ENCODE measurements at regions not wholly inside any gene's neighbourhood (a gene's known extent, or its start where the extent isn't known, plus 50 kb on each side); places are given as distances from the start of the nearest gene placed in this dataset.

GRCh38 chr13:59178344-59178743, 985.4 kb downstream of the DIAPH3 start:
- DNase-seq: no peak

- no peak for DNase-seq
Measured at GRCh38 chr13:59182241-59182640, 981.5 kb downstream of the DIAPH3 start.

GRCh38 chr13:59197397-59197796, 966.3 kb downstream of the DIAPH3 start:
- no peak for DNase-seq

GRCh38 chr13:59201841-59202240, 961.9 kb downstream of the DIAPH3 start:
- peak; percentile 63 for DNase-seq

DNA sequence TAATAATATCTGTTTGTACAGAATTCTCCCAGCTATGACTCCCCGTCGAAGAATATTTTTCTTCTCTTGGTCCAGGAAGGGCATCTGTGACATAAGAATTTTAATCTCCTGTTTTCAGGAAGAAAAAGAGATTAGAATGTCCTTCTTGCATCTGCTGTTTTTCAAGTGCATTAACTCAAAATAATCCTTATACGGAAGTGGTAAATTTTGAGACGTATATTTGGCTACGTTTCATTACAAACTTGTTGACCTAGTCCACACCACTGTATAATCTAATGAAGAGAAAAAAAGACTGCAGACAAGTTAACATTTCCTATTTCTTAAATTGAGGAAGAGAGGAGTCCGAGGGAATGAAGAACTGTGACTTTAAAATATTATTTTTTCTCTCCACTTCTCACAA, 959.9 kb downstream of the DIAPH3 start:
- DNase-seq: no peak

DNA sequence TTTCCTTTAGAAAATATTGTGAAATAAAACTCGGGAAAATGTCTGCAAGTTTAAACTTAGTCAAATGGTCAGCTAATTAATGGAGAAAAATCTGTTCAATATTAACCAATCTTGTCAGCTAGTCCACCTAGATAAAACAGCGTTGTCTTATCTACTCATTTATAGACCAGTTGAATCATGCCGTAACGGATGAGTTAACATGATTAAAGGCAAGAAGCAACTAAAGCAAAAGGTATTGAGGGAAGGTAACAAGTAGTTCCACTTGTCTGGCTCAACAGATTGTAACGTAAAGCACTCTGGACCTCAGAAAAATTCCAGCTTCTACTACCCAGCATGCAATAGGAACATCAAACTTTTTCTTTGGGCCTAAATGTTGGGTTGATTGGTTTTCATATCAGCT, 958.2 kb downstream of the DIAPH3 start:
- DNase-seq: no peak

DNA sequence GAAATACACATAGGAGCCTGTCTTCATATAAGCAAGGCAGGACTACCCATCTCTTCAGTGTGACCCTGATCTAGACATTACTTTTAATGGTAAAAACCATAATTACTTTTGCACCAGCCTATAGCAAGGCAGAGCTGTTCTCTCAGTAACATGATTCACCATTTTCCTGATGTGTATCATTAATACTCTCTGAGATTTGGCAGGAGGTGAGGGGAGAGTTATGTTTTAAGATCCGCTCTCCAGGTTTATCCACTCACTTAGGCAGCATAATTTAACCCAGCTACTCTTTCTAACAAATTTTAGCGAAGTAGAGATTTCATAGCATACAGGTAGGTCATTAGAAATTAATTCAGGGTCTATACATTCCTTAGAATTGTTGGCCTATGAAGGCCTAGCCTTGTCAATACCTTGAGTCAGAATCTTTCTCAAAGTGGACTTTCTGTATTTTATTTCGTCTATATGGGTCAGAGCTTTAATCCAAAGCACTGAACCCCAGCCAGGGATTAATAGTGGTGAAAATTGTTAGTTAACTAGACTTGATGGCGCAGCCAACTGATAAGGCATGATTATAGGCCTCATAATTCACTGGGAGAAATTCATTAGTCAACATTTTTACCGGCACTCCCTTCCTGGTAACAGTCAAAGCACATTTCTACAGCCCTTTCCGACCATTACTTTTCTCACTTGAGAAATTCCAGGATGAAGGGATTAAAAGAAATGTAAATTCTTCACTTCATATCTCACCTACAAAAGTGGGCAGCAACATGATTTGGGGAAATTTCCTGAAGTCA, 955.1 kb downstream of the DIAPH3 start:
- no peak for DNase-seq

DNA sequence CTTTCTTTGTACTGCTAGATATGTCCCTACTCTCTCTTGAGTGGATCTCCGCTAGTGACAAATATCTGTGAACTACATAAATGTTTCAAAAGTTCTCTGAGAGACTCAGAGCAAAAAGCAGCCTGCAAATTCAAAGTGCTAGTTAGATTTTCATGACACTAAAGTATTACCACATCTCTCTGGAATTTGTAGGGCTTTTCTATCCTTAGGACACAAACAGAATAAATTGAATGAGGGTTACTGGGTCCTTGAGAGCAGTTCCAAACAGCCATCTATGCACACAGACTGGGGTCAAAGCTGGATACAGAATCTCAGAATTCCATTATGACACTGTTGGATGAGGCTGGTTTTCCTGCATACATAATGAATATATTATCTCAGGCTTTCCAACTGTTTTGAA, 953.2 kb downstream of the DIAPH3 start:
- no peak for DNase-seq

- no peak for DNase-seq
Measured at GRCh38 chr13:59211606-59212005, 952.1 kb downstream of the DIAPH3 start.

DNA sequence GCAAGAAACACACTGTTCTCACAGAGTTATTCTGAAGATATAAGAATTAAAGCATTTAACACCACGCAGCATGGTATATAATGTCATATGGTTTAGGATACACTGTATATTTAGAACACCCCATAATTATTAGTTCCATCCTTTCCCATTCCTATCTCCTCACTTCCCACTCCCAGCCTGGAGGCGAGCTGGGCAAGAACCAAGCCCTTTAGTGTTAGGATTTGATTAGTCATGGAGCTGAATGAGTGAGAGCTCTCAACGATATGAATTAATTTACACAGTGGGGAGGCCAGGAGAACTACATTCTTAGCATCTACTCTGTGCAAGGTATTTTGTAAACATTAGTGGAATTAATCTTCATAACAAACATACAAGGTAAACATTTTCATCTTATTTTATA, 934.3 kb downstream of the DIAPH3 start:
- DNase-seq: no peak

- peak; percentile 91 for DNase-seq
Measured at GRCh38 chr13:59229861-59230260, 933.9 kb downstream of the DIAPH3 start.

DNA sequence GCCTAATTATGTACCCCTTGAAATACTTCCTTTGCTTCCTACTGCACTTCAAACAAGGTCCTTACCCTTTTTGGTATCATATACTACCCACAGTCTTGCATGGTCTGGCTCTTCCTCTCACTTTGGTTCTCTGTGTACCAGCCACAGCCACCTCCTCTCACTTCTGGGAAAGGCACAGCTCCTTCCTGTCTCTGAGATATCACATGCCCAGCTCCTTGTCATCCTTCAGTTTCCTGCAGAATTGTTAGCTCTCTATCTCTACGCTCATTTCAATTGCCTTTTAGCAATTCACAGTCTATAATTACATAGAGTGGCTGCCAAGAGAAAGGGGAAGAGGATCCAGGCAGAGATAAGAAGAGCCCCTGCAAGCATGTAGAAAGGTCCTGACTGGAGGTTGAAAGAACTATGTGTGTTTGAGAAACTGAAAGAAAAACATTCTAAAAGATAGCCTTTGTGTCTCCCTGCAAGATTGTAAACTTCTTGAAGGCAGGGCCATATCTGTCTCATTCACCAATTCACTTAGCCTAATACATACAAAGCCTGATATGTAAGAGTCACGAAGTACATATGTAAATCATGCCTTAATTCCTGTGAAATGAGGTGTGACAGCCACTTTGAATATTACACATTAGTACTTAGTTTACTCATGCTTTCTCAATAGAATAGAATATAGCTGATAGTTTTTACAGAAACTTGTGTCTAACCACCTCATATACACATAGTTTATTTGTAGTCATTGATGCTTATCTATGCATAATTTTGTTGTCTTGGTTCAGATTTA, 933.1 kb downstream of the DIAPH3 start:
- peak; percentile 90 for DNase-seq

- DNase-seq: no peak
Measured at GRCh38 chr13:59236309-59236919, 927.3 kb downstream of the DIAPH3 start.

DNA sequence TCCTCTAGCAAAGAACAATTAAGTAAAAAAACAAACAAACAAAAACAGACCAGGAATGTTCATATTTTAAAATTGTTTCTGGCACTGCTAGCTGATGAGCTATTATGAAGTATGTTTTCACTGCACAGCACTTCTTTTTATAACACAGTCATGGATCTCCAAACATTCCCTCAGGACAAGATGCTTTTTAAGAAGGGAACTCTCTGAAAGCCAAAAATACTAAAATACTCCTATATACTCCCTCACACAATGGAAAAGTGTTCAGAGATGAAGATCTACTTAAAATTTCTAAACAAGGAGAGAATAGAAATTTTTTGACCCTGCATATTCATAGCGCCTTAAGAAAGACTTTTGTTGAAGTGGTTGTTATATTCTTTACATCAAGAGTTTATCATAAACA, 926.8 kb downstream of the DIAPH3 start:
- DNase-seq: no peak

GRCh38 chr13:59247171-59247570, 916.6 kb downstream of the DIAPH3 start:
- DNase-seq: peak; percentile 59

DNA sequence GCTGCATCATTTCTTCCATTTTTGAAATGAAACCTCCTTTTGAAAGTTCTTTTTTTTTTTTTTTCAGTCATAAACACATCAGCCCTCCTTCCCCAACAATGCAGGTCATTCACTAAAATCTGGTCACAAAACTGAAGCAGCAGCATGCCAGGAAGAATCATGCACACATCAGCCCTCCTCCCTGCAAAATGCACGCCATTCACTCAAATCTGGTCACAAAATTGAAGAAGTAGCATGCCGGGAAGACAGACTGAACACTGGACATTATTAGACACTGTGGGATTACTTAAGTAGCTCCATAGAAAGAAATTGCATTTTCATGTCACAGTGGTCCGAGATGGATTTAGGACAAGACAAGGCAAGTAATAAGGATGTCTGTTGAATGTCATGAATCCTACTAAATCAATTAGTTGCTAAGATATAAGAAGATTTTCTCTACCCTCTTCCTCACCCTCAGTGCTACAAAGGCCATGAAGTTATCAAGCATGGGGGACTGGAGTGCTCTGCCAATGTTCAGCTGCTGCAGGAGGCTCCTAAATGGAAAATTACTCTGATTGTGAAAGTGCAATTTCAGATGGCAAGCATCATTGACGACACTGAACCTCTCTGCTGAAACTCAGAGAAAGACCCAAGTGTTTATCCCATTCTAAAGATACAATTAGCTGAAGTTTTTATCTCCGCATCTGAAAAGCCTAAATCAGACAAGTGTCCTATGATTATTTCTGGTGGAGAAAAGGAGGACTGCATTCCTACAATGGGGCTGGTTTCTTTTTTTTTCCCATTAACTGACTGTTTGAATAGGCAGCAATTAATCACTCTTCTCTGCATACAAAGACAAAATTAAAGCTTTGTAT, 913.2 kb downstream of the DIAPH3 start:
- DNase-seq: no peak

DNA sequence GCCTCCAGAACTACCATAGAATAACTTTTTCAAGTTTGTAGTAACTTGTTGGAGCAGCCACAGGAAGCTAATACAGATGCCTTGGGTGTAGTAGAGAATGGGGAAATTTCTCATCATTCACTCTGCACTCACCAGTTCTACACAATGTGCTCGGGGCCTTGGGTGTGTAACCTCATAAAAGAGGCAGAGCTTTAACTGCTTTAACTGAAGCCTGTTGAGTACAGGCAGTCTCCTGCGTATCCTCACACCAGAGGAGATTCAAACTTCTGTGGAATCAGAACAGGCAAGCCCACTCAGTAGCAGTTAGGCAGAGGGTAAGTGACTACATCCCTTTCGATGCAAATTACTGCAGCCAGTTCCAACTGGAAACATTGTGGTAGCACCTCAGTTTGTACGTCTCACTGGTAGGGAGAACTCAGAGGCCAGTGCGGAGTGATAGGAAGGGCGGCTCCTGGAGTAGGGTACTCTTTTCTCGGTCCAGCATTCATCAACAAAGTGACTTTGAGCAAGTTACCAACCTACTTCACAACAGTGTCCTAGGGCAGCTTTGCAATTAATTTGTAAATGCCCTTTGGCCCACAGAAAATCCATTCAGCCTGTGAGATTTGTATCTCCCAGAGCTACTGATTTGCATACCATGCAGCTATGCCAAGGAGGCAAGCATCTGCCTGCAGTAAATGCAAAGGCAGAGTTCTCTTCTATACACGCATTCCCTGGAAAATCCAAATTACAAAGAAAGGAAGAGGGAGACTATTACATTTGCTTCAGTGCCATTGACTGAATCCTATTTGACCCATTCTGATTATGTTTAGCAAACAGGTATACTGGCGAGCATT, 904.3 kb downstream of the DIAPH3 start:
- peak; percentile 66 for DNase-seq

DNA sequence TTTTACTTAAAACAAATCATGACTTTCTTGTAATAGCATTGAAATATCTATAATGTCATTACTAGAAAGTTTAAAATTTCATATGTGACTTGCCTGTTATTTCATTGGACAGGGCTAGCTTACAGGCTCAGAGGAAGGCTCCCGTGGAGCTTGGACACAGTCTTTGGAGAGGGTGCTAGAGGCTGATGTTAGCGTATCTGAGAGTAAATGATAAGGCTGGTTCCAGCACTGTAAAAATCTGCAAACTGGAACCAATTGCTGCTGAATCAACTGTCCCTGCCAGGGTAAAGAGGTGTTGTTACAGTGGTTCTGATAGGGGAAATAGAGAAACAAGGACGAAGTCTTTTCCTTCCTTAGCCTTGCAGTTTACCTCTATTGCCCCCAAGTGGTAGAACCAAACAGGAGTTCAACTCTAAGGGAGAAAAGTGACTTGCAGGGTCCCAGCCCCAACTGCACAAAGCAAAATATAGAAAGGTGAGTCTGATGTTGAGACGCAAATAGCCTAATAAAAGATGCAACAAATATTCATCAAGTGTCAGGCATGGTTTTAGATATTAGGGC, 901.7 kb downstream of the DIAPH3 start:
- DNase-seq: no peak

DNA sequence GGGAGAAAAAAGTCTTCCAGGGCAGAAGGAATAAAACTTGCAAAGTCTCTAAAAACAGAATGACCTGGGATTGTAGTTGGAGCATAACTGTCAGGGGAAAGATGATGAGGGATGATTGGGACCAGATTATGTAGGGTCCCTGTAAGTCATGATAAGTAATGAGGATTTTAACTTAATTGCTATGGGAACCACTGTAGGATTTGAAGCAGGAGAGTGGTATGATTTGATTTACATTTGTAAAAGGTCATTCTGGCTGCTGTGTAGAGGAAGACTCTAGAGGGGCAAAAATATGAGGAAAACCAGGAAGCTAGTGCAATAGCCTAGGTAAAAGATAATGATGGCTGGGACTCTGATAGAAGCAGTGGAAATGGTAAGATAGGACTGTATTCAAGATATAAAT, 900.2 kb downstream of the DIAPH3 start:
- DNase-seq: no peak

GRCh38 chr13:59266478-59267063, 897.2 kb downstream of the DIAPH3 start:
- DNase-seq: no peak

GRCh38 chr13:59269476-59269875, 894.3 kb downstream of the DIAPH3 start:
- DNase-seq: peak; percentile 91

Data from islet precursor cell (in vitro differentiated cells).